Neutrophil (primary cell): ENCODE measurements at regions not wholly inside any gene's neighbourhood (a gene's known extent, or its start where the extent isn't known, plus 50 kb on each side); places are given as distances from the start of the nearest gene placed in this dataset.

Experiments used
- H3K27ac ChIP-seq: fragments of 200-600 bp; sonication (generic); 2 replicates; pipeline ENCODE4 v1.5.1; 2016; ENCODE audit warnings: mild to moderate bottlenecking, moderate library complexity
- H3K27me3 ChIP-seq: fragments of 200-600 bp; sonication (generic); 2 replicates; pipeline ENCODE4 v1.6.0; 2016; ENCODE audit warnings: mild to moderate bottlenecking
- H3K36me3 ChIP-seq: fragments of 200-600 bp; sonication (generic); 2 replicates; pipeline ENCODE4 v1.5.1; 2017
- H3K4me1 ChIP-seq, 2 experiments: fragments of 200-600 bp in 1 of 2; sonication (generic) in 1 of 2; 1 replicate in 1 of 2; 2 replicates in 1 of 2; pipeline versions ENCODE4 v1.5.1 to v1.6.1; 2013 to 2016; ENCODE audit warnings: low read depth in 1 of 2, low read length in 1 of 2, mild to moderate bottlenecking in 1 of 2, moderate library complexity in 1 of 2; ENCODE audit not compliant: control insufficient read depth in 1 of 2, insufficient read depth in 1 of 2
- H3K4me3 ChIP-seq, 2 experiments: fragments of 200-600 bp in 1 of 2; sonication (generic) in 1 of 2; 1 replicate in 1 of 2; 2 replicates in 1 of 2; pipeline ENCODE4 v1.5.1; 2013 to 2016; ENCODE audit warnings: low read depth in 1 of 2, low read length in 1 of 2, mild to moderate bottlenecking in 1 of 2, moderate library complexity in 1 of 2
- H3K9me3 ChIP-seq: fragments of 200-600 bp; sonication (generic); 2 replicates; pipeline ENCODE4 v1.5.1; 2016
- CTCF ChIP-seq: fragments of 200-600 bp; sonication (generic); IDR thresholded peaks from 2 replicates; pipeline ENCODE4 v1.5.1; 2016; ENCODE audit warnings: antibody characterized with exemption

DNA sequence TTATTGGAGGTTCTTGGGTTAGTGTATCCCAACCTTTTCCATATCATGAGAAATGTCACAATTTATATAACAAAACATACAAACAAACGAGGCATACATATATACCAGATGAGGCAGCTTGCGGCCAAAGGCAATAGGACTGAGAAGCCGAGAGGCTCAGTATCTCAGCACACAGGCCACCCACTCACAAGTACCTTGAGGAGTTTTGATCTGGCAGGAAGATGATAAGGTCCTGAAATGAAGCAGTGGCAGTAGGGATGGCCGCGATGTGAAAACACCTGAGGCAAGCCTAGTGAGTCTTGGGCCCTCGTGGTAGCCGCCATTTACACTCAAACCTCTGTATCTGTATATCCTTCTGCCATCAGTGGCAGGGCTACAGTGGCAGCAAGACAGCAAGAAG is 55.3 kb upstream of the PRPS1 start:
- no peak for TF ChIP-seq CTCF
- no peaks in the 10 kb centered on the region for H3K27me3 ChIP-seq
- H3K9me3 ChIP-seq, result no peaks in the 10 kb centered on the region
- no peak overlapping the region for H3K4me3 ChIP-seq
- no peak overlapping the region for H3K27ac ChIP-seq
- no peaks in the 10 kb centered on the region for H3K4me1 ChIP-seq
- H3K36me3 ChIP-seq, result no peaks in the 10 kb centered on the region

GRCh38 chrX:107574054-107574683 is 54.1 kb upstream of the PRPS1 start:
- no peak overlapping the region for H3K27ac ChIP-seq
- H3K4me1 ChIP-seq, result no peaks in the 10 kb centered on the region
- no peak overlapping the region for H3K4me3 ChIP-seq
- no peaks in the 10 kb centered on the region for H3K27me3 ChIP-seq
- no peaks in the 10 kb centered on the region for H3K9me3 ChIP-seq
- no peak for TF ChIP-seq CTCF
- H3K36me3 ChIP-seq, result no peaks in the 10 kb centered on the region

DNA sequence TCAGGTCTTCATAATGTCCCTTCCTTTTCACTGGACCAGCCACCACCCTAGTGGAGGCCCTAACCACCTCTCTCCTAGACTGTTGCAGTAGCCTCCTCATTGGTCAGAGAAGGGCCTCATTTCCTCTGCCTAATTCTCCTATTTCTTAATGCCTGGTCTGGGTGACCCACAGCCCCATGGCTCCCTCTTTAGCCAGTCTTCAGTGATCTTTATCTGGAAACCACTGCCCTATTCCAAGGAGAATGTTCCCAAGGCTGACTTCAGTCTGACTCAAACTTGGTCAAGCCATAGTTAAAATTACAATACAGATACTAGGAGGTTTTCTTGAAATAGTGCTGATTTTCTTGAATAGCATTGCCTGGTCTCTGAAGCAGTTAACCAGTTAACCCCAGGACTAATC is 53.6 kb upstream of the PRPS1 start:
- Histone ChIP-seq H3K4me3 (no peak overlapping the region), H3K4me1 (no peaks in the 10 kb centered on the region), H3K27ac (no peak overlapping the region), H3K9me3 (no peaks in the 10 kb centered on the region), H3K27me3 (no peaks in the 10 kb centered on the region), H3K36me3 (no peaks in the 10 kb centered on the region)
- TF ChIP-seq CTCF, result no peak

- no peak overlapping the region for H3K27ac ChIP-seq
- H3K27me3 ChIP-seq, result no peaks in the 10 kb centered on the region
- TF ChIP-seq CTCF, result no peak
- H3K4me1 ChIP-seq, result no peaks in the 10 kb centered on the region
- H3K9me3 ChIP-seq, result no peaks in the 10 kb centered on the region
- no peak overlapping the region for H3K4me3 ChIP-seq
- H3K36me3 ChIP-seq, result no peaks in the 10 kb centered on the region
These were observed 51.9 kb upstream of the PRPS1 start for GRCh38 chrX:107576392-107576791.

- Histone ChIP-seq H3K9me3 (no peaks in the 10 kb centered on the region), H3K27me3 (no peaks in the 10 kb centered on the region), H3K4me1 (no peaks in the 10 kb centered on the region), H3K4me3 (no peak overlapping the region), H3K27ac (no peak overlapping the region), H3K36me3 (no peaks in the 10 kb centered on the region)
- no peak for TF ChIP-seq CTCF
These were observed 51.5 kb upstream of the PRPS1 start for GRCh38 chrX:107576841-107577240.

GRCh38 chrX:107577933-107578332 is 50.4 kb upstream of the PRPS1 start:
- Histone ChIP-seq H3K36me3 (no peaks in the 10 kb centered on the region), H3K9me3 (no peaks in the 10 kb centered on the region), H3K4me3 (no peak overlapping the region), H3K27me3 (no peaks in the 10 kb centered on the region), H3K4me1 (no peaks in the 10 kb centered on the region), H3K27ac (no peak overlapping the region)
- TF ChIP-seq CTCF, result no peak
